Endothelial cell (in vitro differentiated cells): ENCODE measurements at regions not wholly inside any gene's neighbourhood (a gene's known extent, or its start where the extent isn't known, plus 50 kb on each side); places are given as distances from the start of the nearest gene placed in this dataset.

Source experiments
- DNase-seq: peaks from one replicate; pipeline ENCODE4 v3.0.0; 2021; ENCODE audit warnings: low spot score
- H3K27ac Mint-ChIP-seq: one replicate; pipeline ENCODE4 v1.8.0; 2021; ENCODE audit warnings: mixed read lengths, inconsistent platforms; ENCODE audit not compliant: unreplicated experiment
- H3K27me3 Mint-ChIP-seq: one replicate; pipeline ENCODE4 v1.8.0; 2021; ENCODE audit warnings: mild to moderate bottlenecking, moderate library complexity, mixed read lengths, inconsistent platforms; ENCODE audit not compliant: unreplicated experiment
- H3K36me3 Mint-ChIP-seq: one replicate; pipeline ENCODE4 v1.8.0; 2021; ENCODE audit warnings: mild to moderate bottlenecking, low read depth, mixed read lengths, inconsistent platforms; ENCODE audit not compliant: unreplicated experiment
- H3K4me1 Mint-ChIP-seq: one replicate; pipeline ENCODE4 v1.8.0; 2021; ENCODE audit warnings: mild to moderate bottlenecking, mixed read lengths, inconsistent platforms; ENCODE audit not compliant: unreplicated experiment
- H3K4me3 Mint-ChIP-seq: one replicate; pipeline ENCODE4 v1.8.0; 2021; ENCODE audit warnings: mild to moderate bottlenecking, mixed read lengths, inconsistent platforms; ENCODE audit not compliant: unreplicated experiment
- H3K9me3 Mint-ChIP-seq: one replicate; pipeline ENCODE4 v1.8.0; 2021; ENCODE audit warnings: mixed read lengths, inconsistent platforms; ENCODE audit not compliant: unreplicated experiment
- CTCF ChIP-seq: fragments of 200-600 bp; sonication (generic); IDR thresholded peaks from one replicate; pipeline ENCODE4 v1.5.0; 2021; ENCODE audit warnings: antibody characterized with exemption; ENCODE audit not compliant: unreplicated experiment

GRCh38 chr6:97644353-97644752 lies 361.3 kb upstream of the MMS22L start:
- H3K27ac Mint-ChIP-seq, result no peak overlapping the region
- TF ChIP-seq CTCF, result no peak
- H3K4me3 Mint-ChIP-seq, result no peak overlapping the region
- no peaks in the 10 kb centered on the region for H3K9me3 Mint-ChIP-seq
- H3K27me3 Mint-ChIP-seq, result no peaks in the 10 kb centered on the region
- no peaks in the 10 kb centered on the region for H3K36me3 Mint-ChIP-seq
- no peaks in the 10 kb centered on the region for H3K4me1 Mint-ChIP-seq
- no peak for DNase-seq

DNA sequence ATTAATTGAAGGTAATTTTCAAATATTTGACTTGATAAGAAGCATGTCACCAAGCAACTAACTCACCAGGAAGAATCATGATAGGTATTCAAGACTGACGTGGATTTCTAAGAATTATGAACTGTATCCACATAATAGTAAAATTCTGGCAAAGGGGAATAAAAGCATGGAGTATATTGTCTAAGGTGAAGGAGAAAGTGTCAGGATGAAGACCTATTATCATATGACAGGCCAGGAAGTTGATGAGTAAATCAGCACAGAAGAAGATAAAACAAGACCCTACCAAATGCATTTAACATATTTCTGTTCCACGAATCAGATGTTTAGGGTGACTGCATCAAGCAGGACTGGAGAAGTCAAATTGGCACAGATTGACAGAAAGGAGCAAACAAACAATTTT lies 362.7 kb upstream of the MMS22L start:
- DNase-seq, result no peak
- no peaks in the 10 kb centered on the region for H3K4me1 Mint-ChIP-seq
- no peak overlapping the region for H3K27ac Mint-ChIP-seq
- H3K9me3 Mint-ChIP-seq, result no peaks in the 10 kb centered on the region
- H3K36me3 Mint-ChIP-seq, result no peaks in the 10 kb centered on the region
- H3K4me3 Mint-ChIP-seq, result no peak overlapping the region
- no peak for TF ChIP-seq CTCF
- H3K27me3 Mint-ChIP-seq, result no peaks in the 10 kb centered on the region

- TF ChIP-seq CTCF, result no peak
- Mint-ChIP-seq H3K36me3 (no peaks in the 10 kb centered on the region), H3K4me1 (no peaks in the 10 kb centered on the region), H3K27ac (no peak overlapping the region), H3K4me3 (no peak overlapping the region), H3K27me3 (no peaks in the 10 kb centered on the region), H3K9me3 (no peaks in the 10 kb centered on the region)
- DNase-seq, result no peak
Observed at GRCh38 chr6:97653076-97653475, 370.1 kb upstream of the MMS22L start.

GRCh38 chr6:97653517-97653916 lies 370.5 kb upstream of the MMS22L start:
- Mint-ChIP-seq H3K4me1 (no peaks in the 10 kb centered on the region), H3K4me3 (no peak overlapping the region), H3K9me3 (no peaks in the 10 kb centered on the region), H3K27ac (no peak overlapping the region), H3K36me3 (no peaks in the 10 kb centered on the region), H3K27me3 (no peaks in the 10 kb centered on the region)
- no peak for DNase-seq
- no peak for TF ChIP-seq CTCF

DNA sequence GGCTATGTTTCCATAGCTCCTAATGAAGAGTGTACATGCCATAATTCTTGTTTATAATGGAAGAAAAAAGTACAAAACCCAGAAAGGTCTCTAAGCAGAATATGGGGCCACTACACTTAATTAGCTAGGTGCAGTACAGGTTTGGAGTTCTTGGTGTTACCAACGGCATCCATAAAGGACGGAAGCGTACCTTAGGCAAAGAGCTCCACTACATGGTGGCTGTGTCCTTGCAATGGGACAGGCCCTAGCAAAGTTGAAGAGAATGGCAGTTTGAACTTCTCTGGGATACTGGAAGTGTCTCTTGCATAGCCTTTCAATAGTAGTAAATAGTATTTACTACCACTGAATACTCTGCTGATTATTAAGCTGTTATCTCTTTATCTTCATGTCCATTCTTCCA lies 371.7 kb upstream of the MMS22L start:
- no peak for DNase-seq
- no peaks in the 10 kb centered on the region for H3K9me3 Mint-ChIP-seq
- H3K27me3 Mint-ChIP-seq, result no peaks in the 10 kb centered on the region
- no peak overlapping the region for H3K4me3 Mint-ChIP-seq
- no peaks in the 10 kb centered on the region for H3K4me1 Mint-ChIP-seq
- TF ChIP-seq CTCF, result no peak
- H3K27ac Mint-ChIP-seq, result no peak overlapping the region
- no peaks in the 10 kb centered on the region for H3K36me3 Mint-ChIP-seq
